Lower leg skin (tissue), 3 donors: ENCODE measurements at regions not wholly inside any gene's neighbourhood (a gene's known extent, or its start where the extent isn't known, plus 50 kb on each side); places are given as distances from the start of the nearest gene placed in this dataset.

Experiments used
- CTCF ChIP-seq, 3 donors: fragments of 450-650 bp; IDR thresholded peaks; one replicate each; pipeline ENCODE4 v1.5.1; 2016; ENCODE audit warnings: antibody characterized with exemption in 3 of 3, mild to moderate bottlenecking in 3 of 3, moderate library complexity in 2 of 3
- POLR2A ChIP-seq, 2 donors: fragments of 450-650 bp; IDR thresholded peaks; one replicate each; pipeline ENCODE4 v1.6.1; 2016 to 2017; ENCODE audit warnings: antibody characterized with exemption in 2 of 2, mild to moderate bottlenecking in 1 of 2, moderate library complexity in 1 of 2

- TF ChIP-seq POLR2A (IDR thresholded peaks at IDR 0.05) (no peak), CTCF (IDR thresholded peaks at IDR 0.05) (no peak)
These were observed 434.9 kb downstream of the GPM6A start for GRCh38 chr4:175377203-175377602.
